DMS79 treated with DMSO at 0.1 percent for 48 hours (cell line): ENCODE measurements at regions not wholly inside any gene's neighbourhood (a gene's known extent, or its start where the extent isn't known, plus 50 kb on each side); places are given as distances from the start of the nearest gene placed in this dataset.
"Not testable (repeated sequence)": the region's sequence is repeated elsewhere in the genome, so short reads cannot be mapped to it uniquely, and the experiment has no call there.

Source experiments
- DNase-seq: peaks from one replicate; lab custom pipeline; 2025; lab: John Stamatoyannopoulos, UW

GRCh38 chr4:177951026-177951425 lies 508.8 kb upstream of the AGA start:
- no peak for DNase-seq

DNA sequence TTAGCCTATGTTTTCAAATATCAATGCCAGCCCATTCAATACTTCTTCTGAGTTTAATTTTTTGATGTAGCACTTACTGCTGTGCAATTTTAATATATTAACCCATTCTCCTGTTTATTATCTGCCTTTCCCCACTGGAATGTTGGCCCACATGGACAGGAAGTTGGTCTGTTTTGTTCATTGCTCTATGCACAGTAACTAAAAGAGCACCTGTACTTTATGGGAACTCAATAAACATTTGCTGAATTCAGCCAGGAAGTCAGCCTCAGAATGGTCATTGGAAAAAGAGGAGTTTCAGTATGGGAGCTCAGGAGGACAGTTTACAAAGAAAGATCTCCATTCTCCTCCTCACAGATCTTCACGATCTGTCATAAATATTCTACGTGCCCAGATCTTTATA lies 510.5 kb upstream of the AGA start:
- DNase-seq: no peak

DNA sequence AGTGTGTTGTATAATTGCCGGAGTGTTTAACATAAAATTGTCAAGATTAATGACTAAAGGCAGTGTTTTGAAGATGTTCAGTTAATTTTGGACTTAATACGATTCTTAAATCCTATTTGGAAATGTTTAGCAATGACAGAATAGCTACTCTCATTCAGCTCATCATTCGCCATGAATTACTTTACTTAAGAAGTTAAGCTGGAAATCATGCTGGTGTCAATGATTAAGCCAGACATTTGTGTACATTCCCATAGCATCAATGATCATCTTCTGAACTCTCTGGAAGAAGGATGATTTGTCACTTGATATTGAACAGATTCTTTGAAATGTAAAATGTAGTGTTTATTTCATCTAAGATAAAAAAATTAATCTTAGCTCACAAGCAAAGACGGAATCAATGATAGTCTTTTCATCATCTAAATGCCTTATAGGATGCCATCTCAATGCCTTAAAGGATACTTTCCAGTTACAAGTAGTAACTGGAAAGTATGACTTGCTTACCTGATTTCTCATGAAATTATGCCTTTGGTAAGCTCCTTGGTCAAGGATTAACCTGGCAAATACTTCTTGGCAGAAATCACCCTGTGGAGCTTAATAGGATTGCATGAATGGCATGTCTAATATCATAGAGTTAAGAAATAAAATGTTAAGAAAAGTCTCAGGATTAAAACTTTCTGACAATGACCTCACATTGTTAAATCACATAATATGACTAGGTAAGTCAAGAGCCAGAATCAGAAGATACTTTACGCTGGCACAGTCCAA lies 515.5 kb upstream of the AGA start:
- no peak for DNase-seq

DNA sequence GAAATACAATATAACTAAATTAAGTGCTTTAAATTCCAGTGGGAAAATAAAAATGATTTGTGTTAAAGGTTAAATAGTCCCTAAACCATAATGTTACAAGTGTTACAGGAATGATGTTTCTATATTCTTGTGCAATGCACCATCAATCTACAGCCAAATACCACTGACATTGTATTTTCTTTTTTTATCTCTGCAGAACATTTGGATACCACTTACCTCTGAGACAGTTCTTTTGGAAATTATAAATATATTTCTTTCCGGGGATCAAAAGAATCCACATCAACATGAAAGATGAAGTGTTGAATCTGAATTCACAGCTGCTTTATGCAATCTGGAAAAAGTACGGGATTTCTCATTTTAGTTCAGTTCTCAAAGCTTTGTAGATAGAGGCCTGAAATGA lies 518.3 kb upstream of the AGA start:
- no peak for DNase-seq

DNA sequence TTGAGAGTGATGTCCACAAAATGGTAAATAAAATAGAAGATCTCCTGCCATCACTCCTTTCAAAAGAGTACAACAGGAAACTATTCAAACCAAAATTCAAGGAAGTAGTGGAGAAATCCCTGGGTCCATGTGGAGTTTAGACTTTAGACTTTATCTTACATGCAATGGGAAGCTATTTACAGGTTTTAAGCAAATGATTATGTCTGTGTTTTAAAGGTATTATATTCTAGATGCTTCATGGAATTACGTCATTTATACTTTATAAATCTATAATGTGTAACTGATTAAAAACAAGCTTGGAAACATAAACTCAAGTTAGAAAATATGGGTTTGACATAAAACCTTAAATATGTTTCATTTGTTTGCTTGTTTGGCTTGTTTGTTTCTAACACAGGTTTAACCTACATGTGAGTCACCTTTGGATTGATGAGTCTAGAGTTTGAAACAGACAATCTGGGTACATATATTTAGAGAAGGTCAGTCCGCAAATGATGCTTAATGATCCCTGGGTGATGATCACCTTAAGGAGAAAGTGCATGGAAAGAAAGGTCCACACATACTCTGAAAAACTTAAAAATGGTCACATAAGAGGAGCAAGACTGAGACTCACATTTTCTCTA lies 519.6 kb upstream of the AGA start:
- no peak for DNase-seq

GRCh38 chr4:177964061-177964460 lies 521.8 kb upstream of the AGA start:
- no peak for DNase-seq

- DNase-seq: no peak
These were observed 522.5 kb upstream of the AGA start for GRCh38 chr4:177964693-177965168.

- DNase-seq: no peak
These were observed 525.1 kb upstream of the AGA start for GRCh38 chr4:177967328-177967727.

DNA sequence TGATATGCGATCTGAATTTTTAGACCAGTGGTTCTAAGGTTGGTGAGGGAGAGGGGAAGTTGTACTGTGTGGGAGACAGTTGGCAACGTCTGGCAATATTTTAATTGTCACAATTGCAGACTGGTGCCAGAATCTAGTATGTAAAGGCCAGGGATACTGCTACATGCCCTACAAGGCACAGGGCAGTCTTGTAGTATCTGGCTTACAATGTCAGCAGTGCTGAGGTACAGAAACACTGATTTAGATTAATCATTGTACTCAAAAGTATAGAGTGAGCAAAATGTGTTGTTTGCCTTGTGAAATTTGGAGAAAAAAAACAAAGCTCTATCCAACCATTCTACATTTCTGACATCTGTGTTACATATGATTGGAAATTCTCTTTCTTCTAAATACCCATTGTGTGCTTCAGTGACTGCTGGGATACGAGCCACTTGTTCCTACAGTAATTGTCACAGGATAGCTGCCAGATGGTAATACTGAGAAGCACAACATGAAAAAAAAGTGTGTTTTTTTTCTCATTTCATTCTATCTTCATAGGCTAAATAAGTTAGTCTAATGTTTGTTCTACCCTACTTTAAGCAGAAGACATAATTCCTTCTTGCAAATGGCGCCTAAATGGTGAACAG lies 526.7 kb upstream of the AGA start:
- DNase-seq: no peak

- DNase-seq: no peak
These were observed 532.2 kb upstream of the AGA start for GRCh38 chr4:177974461-177974860.

DNA sequence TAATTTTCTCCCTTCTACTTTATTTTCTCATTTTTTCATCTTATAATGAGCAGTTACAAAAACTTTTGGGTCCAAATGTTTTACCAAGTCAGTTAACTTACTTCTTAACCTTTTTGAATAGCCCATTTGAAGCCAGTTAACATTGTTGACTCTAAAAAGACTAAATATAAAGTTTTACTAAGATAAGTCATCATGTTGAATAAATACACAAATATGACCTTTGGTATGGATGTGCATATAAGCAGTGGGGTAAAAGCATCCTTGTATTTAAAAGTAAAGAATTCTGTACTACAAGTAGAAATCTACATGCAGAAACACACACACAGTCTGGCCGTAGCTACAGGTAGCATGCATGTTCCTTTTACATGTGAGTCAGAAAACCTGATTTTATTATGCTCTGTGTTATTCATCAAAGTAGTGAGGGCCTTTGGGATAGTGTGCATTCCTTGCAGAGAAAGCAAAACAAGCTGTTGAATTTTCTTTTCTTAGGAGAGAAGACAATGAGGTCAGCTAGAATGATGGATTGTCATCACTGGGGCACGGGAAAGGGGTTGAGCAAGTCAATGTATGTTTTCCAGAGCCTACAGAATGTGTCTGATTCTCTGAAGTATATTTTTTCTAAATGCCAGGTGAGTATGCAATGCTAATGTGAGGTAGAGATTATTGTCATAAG lies 533.2 kb upstream of the AGA start:
- no peak for DNase-seq

GRCh38 chr4:177986236-177986635 lies 544.0 kb upstream of the AGA start:
- no peak for DNase-seq

DNA sequence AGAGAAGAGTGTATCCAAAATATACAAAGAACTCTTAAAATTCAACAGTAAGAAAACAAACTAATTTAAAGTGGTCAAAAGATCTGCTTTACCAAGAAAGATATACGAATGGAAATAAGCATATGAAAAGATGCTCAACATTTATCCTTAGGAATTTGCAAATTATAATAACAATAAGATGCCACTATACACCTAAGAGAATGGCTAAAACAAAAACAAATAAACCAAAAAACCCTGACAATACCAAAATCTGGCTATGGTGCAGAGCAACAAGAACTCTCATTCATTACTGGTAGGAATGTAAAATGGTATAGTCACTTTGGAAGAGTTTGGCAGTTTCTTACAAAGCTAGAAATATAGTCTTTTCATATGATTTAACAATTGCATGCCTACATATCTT lies 545.7 kb upstream of the AGA start:
- no peak for DNase-seq

- no peak for DNase-seq
These were observed 547.4 kb upstream of the AGA start for GRCh38 chr4:177989503-177990201.

DNA sequence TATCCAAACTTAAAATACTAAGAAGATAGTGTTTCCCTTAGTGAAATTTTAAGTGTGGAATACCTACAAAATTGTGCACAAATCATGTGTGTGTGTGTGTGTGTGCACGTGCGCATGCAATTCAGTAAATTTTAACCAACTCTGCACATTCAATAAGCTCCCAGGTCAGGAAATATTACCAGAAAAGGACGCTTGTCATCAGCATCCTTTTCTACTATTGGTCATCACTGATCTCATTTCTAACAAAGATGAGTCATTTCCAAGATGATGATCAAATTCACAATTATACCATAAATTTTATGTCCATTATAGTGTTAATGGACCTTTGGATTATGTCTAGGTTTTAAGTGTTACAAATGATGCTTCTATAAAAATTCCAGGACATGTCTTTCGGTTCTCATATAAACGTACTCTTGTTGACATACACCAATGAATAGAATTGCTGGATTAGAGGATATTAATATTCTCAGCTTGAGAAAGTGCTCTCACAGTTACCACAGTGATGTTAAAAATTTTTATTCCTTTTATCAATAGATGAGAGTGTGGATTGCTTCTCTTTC lies 560.9 kb upstream of the AGA start:
- DNase-seq: no peak

DNA sequence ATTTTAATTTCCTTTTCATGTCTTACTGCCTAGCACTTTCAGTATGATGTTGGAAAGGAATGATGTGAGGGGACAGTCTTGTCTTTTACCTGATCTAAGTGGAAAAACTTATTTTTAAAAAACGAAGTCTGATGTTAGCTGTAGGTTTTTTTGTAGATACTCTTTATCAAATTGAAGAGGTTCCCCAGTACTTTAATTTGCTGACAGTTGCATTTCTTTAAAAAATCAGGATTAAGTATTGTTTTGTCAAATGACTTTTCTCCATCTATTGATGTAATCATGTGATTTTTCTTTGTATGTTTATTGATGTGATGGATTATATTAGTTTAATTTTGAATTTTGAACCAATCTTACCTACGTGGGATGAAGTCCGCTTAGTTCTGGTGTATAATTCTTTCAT lies 568.4 kb upstream of the AGA start:
- no peak for DNase-seq

GRCh38 chr4:178015046-178015445 lies 572.8 kb upstream of the AGA start:
- DNase-seq: not testable (repeated sequence)

DNA sequence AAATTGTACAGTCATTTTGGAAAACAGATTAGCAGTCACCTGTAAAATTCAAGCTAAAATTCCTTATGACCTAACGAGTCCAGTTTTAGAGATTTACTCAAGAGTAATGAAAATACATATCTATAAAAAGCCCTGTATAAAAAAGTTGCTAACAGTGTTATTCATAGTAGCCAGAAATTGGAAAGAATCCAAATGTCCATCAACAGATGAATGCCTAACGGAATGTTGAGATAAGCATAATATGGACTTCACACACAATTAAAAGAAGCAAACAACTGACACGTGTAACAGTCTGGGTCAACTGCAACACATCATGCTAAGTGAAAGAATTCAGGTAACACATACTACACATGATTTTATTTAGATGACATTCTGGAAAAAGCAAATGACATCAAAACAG lies 584.8 kb upstream of the AGA start:
- DNase-seq: no peak

DNA sequence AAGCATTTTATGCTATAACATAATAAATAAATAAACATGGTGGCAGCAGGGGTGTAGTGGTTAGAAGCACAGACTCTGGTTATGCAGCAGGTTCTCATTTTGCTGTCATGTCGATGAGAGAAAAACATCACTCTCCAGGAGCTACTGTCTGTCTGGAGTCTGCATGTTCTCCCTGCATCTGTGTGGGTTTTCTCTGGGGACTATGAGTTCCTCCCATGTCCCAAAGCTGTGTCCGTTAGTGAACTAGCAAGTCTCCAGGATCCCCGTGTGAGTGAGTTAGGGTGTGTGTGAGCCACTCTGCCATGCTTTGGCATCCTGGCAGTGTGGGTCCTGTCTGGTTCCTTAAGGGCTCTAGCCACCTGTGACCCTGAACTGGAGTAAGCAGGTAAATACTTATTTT lies 585.6 kb upstream of the AGA start:
- DNase-seq: no peak

GRCh38 chr4:178028481-178028880 lies 586.2 kb upstream of the AGA start:
- DNase-seq: no peak

GRCh38 chr4:178037459-178038214 lies 595.4 kb upstream of the AGA start:
- DNase-seq: no peak
